SK-N-SH treated with all-trans-retinoic acid at 6 μM for 48 hours (cell line): ENCODE measurements at regions not wholly inside any gene's neighbourhood (a gene's known extent, or its start where the extent isn't known, plus 50 kb on each side); places are given as distances from the start of the nearest gene placed in this dataset.

Source experiments
- ATAC-seq: fragments of 200-7000 bp; cut with Tn5 transposase; 3 replicates; pipeline ENCODE4 v1.9.1; 2020; ENCODE audit warnings: mild to moderate bottlenecking, moderate library complexity
- ARNTL ChIP-seq: fragments of 450-650 bp; formaldehyde crosslinking; IDR thresholded peaks from 2 replicates; pipeline ENCODE4 v1.5.0; 2020; ENCODE audit warnings: low read depth, mild to moderate bottlenecking, moderate library complexity, borderline replicate concordance
- BACH2 ChIP-seq: fragments of 250-450 bp; sonication (Bioruptor Pico); IDR thresholded peaks from 2 replicates; pipeline ENCODE4 v1.9.0; 2021; ENCODE audit warnings: mild to moderate bottlenecking, borderline replicate concordance
- CSDC2 ChIP-seq: fragments of 250-450 bp; sonication (Bioruptor Pico); IDR thresholded peaks from 2 replicates; pipeline ENCODE4 v1.5.0; 2020; ENCODE audit warnings: mild to moderate bottlenecking, moderate library complexity
- ESRRG ChIP-seq: fragments of 250-450 bp; sonication (Bioruptor Pico); IDR thresholded peaks from 2 replicates; pipeline ENCODE4 v1.6.1; 2021; ENCODE audit warnings: mild to moderate bottlenecking
- GLIS3 ChIP-seq: fragments of 250-450 bp; sonication (Bioruptor Pico); IDR thresholded peaks from 2 replicates; pipeline ENCODE4 v1.5.0; 2020; ENCODE audit warnings: mild to moderate bottlenecking, moderate library complexity
- ISL1 ChIP-seq: fragments of 250-450 bp; sonication (Bioruptor Pico); IDR thresholded peaks from 2 replicates; pipeline ENCODE4 v2.1.2; 2022; ENCODE audit warnings: mild to moderate bottlenecking, moderate library complexity
- OSR1 ChIP-seq: fragments of 250-450 bp; sonication (Bioruptor Pico); IDR thresholded peaks from 2 replicates; pipeline ENCODE4 v1.8.0; 2022; ENCODE audit warnings: moderate library complexity, mild to moderate bottlenecking, inconsistent platforms
- PPARA ChIP-seq: fragments of 250-450 bp; sonication (Bioruptor Pico); IDR thresholded peaks from 2 replicates; pipeline ENCODE4 v1.5.0; 2020; ENCODE audit warnings: mild to moderate bottlenecking, borderline replicate concordance
- RARB ChIP-seq: fragments of 250-450 bp; sonication (Bioruptor Pico); IDR thresholded peaks from 2 replicates; pipeline ENCODE4 v1.8.0; 2021; ENCODE audit warnings: mild to moderate bottlenecking, moderate library complexity
- SNAI2 ChIP-seq: fragments of 250-450 bp; sonication (Bioruptor Pico); IDR thresholded peaks from 2 replicates; pipeline ENCODE4 v1.5.0; 2020; ENCODE audit warnings: mild to moderate bottlenecking, moderate library complexity
- TCF4 ChIP-seq: fragments of 250-450 bp; sonication (Bioruptor Pico); IDR thresholded peaks from 2 replicates; pipeline ENCODE4 v1.8.0; 2021; ENCODE audit warnings: mild to moderate bottlenecking, moderate library complexity, borderline replicate concordance
- TOX ChIP-seq: fragments of 250-450 bp; sonication (Bioruptor Pico); IDR thresholded peaks from 2 replicates; pipeline ENCODE4 v1.8.0; 2021; ENCODE audit warnings: mild to moderate bottlenecking, moderate library complexity, borderline replicate concordance
- ZC3H10 ChIP-seq: fragments of 250-450 bp; sonication (Bioruptor Pico); IDR thresholded peaks from 2 replicates; pipeline ENCODE4 v1.5.1; 2021; ENCODE audit warnings: mild to moderate bottlenecking, moderate library complexity
- ZFP3 ChIP-seq: fragments of 250-450 bp; sonication (Bioruptor Pico); IDR thresholded peaks from 2 replicates; pipeline ENCODE4 v1.5.0; 2020; ENCODE audit warnings: mild to moderate bottlenecking, moderate library complexity
- ZFP30 ChIP-seq: fragments of 450-650 bp; formaldehyde crosslinking; IDR thresholded peaks from 2 replicates; pipeline ENCODE4 v1.5.0; 2022; ENCODE audit warnings: mild to moderate bottlenecking, moderate library complexity
- ZNF565 ChIP-seq: fragments of 450-650 bp; formaldehyde crosslinking; conservative IDR thresholded peaks from 2 replicates; pipeline ENCODE4 v1.5.0; 2020; ENCODE audit warnings: low read depth, mild to moderate bottlenecking, moderate library complexity
- ZNF70 ChIP-seq: fragments of 450-650 bp; formaldehyde crosslinking; IDR thresholded peaks from 2 replicates; pipeline ENCODE4 v1.5.0; 2020; ENCODE audit warnings: mild to moderate bottlenecking, moderate library complexity
- ZNF8 ChIP-seq: fragments of 450-650 bp; formaldehyde crosslinking; IDR thresholded peaks from 2 replicates; pipeline ENCODE4 v1.5.0; 2020; ENCODE audit warnings: mild to moderate bottlenecking, moderate library complexity
- TF ChIP-seq, protein P1 (sequence below): fragments of 250-450 bp; sonication (Bioruptor Pico); IDR thresholded peaks from 2 replicates; pipeline ENCODE4 v1.5.0; 2020; ENCODE audit warnings: mild to moderate bottlenecking, moderate library complexity
- TF ChIP-seq, protein P2 (sequence below): fragments of 250-450 bp; sonication (Bioruptor Pico); IDR thresholded peaks from 2 replicates; pipeline ENCODE4 v1.8.0; 2021; ENCODE audit warnings: low read depth, mild to moderate bottlenecking, moderate library complexity, borderline replicate concordance
- TF ChIP-seq, protein P3 (sequence below): fragments of 250-450 bp; sonication (Bioruptor Pico); IDR thresholded peaks from 2 replicates; pipeline ENCODE4 v1.5.1; 2020; ENCODE audit warnings: low read depth, mild to moderate bottlenecking, moderate library complexity
- TF ChIP-seq, protein P4 (sequence below): fragments of 250-450 bp; sonication (Bioruptor Pico); IDR thresholded peaks from 2 replicates; pipeline ENCODE4 v1.5.1; 2021; ENCODE audit warnings: mild to moderate bottlenecking, moderate library complexity

DNA sequence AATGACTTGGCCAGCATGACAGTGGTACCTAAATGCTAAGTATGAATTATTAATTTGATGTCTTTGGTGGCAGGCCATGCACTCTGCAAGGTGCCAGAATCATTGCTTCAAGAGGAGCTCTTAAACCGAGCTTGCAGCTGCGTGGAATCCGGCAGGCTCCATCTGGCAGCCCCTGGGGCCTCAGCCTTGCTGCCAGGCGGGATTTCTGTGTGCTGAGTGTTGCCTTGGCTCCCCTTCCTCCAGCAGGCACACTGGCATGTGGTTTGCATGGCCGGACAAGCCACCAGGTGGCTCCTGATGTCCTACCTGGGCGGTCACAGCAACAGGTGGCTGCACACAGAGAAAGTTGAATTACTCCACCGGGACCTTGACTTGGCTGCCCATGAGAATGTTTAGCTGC, 155.4 kb downstream of the URB2 start (continued):
- TF ChIP-seq ARNTL (CRISPR knock-in tag) = no peak
- TF ChIP-seq ISL1 (CRISPR knock-in tag) = no peak
- TF ChIP-seq ZNF8 (CRISPR knock-in tag) = no peak
- TF ChIP-seq ZNF70 = no peak
- TF ChIP-seq ESRRG (CRISPR knock-in tag) = no peak
- no peak for TF ChIP-seq TCF4 (CRISPR knock-in tag)
- TF ChIP-seq ZC3H10 = no peak

DNA sequence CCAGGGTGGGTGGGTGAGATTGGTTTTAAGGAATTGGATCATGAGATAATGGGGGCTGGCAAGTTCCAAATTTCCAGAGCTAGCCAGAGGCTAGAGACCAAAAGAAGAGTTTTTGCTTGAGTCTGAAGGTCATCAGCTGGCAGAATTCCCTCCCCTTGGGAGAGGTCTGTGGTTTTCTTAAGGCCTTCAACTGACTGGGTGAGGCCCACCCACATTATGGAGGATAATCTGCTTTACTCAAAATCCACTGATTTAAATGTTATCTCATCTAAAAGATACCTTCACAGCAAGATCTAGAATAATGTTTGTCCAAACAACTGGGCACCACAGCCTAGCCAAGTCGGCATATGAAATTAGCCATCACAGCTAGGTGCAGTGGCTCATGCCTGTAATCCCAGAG, 156.4 kb downstream of the URB2 start:
- ATAC-seq = no peak
- TF ChIP-seq ESRRG (CRISPR knock-in tag) (no peak), TCF4 (CRISPR knock-in tag) (no peak), OSR1 (no peak), TOX (CRISPR knock-in tag) (no peak), ZFP3 (CRISPR knock-in tag) (no peak)
- TF ChIP-seq, protein P1, sequence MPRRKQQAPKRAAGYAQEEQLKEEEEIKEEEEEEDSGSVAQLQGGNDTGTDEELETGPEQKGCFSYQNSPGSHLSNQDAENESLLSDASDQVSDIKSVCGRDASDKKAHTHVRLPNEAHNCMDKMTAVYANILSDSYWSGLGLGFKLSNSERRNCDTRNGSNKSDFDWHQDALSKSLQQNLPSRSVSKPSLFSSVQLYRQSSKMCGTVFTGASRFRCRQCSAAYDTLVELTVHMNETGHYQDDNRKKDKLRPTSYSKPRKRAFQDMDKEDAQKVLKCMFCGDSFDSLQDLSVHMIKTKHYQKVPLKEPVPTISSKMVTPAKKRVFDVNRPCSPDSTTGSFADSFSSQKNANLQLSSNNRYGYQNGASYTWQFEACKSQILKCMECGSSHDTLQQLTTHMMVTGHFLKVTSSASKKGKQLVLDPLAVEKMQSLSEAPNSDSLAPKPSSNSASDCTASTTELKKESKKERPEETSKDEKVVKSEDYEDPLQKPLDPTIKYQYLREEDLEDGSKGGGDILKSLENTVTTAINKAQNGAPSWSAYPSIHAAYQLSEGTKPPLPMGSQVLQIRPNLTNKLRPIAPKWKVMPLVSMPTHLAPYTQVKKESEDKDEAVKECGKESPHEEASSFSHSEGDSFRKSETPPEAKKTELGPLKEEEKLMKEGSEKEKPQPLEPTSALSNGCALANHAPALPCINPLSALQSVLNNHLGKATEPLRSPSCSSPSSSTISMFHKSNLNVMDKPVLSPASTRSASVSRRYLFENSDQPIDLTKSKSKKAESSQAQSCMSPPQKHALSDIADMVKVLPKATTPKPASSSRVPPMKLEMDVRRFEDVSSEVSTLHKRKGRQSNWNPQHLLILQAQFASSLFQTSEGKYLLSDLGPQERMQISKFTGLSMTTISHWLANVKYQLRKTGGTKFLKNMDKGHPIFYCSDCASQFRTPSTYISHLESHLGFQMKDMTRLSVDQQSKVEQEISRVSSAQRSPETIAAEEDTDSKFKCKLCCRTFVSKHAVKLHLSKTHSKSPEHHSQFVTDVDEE (CRISPR knock-in tag) = no peak
- TF ChIP-seq, protein P2, sequence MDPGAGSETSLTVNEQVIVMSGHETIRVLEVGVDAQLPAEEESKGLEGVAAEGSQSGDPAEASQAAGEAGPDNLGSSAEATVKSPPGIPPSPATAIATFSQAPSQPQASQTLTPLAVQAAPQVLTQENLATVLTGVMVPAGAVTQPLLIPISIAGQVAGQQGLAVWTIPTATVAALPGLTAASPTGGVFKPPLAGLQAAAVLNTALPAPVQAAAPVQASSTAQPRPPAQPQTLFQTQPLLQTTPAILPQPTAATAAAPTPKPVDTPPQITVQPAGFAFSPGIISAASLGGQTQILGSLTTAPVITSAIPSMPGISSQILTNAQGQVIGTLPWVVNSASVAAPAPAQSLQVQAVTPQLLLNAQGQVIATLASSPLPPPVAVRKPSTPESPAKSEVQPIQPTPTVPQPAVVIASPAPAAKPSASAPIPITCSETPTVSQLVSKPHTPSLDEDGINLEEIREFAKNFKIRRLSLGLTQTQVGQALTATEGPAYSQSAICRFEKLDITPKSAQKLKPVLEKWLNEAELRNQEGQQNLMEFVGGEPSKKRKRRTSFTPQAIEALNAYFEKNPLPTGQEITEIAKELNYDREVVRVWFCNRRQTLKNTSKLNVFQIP (CRISPR knock-in tag) = no peak

DNA sequence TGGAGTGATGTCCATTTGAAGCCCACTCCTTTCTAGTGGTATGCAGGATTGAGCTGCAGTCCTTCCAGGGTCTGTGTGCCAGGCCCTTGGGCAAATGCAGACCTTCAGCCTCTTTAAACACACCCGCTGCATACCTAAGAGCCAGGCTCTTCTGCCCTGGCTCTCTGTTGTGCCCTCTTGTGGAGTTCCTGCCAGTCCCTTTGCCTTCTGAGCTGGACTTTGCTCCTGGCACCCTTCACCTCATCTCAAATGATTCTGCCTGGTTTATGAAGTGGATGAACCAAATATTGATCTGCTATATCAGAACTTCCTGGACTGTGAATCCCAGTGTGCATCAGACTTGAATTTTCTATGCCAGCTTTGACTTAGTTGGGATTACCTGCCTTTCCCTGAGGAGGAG, 158.8 kb downstream of the URB2 start:
- TF ChIP-seq ARNTL (CRISPR knock-in tag) (no peak), SNAI2 (no peak), BACH2 (CRISPR knock-in tag) (no peak)
- TF ChIP-seq, protein P3, sequence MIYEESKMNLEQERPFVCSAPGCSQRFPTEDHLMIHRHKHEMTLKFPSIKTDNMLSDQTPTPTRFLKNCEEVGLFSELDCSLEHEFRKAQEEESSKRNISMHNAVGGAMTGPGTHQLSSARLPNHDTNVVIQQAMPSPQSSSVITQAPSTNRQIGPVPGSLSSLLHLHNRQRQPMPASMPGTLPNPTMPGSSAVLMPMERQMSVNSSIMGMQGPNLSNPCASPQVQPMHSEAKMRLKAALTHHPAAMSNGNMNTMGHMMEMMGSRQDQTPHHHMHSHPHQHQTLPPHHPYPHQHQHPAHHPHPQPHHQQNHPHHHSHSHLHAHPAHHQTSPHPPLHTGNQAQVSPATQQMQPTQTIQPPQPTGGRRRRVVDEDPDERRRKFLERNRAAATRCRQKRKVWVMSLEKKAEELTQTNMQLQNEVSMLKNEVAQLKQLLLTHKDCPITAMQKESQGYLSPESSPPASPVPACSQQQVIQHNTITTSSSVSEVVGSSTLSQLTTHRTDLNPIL (CRISPR knock-in tag) = no peak
- no peak for ATAC-seq

DNA sequence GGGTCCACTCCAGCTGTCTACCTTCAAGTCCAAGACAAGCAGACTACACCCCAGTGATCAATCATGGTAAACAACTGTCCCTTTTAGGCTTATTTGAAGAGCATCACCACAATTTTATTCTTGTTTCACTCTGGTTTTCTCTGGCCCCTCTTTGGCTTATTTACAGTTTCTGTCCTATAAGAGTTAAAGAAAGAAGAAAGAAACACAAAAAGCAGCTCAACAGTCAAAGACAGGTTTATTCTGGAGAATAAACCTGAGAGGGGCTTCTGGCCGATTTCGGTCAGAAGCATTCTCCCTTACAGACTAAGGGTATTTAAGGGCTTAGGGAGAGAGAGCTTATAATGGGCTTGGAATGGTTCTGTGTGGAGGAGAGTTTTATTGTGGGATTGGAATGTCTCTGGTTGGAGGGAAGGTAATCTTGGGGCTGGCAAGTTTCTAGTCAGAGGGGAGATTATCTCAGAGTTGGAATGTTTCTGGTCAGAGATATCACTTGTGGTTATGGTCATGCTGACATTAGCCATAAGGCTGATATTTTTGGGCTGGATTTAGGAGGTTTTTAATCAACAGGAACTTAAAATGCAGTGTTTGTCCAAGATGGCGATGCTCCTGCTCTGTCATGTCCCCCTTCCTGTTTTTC, 161.0 kb downstream of the URB2 start:
- no peak for ATAC-seq
- TF ChIP-seq SNAI2 = no peak
- TF ChIP-seq ISL1 (CRISPR knock-in tag) = no peak
- TF ChIP-seq RARB (CRISPR knock-in tag) = no peak
- TF ChIP-seq ZC3H10 = no peak
- TF ChIP-seq TCF4 (CRISPR knock-in tag) = no peak
- no peak for TF ChIP-seq ESRRG (CRISPR knock-in tag)
- no peak for TF ChIP-seq GLIS3 (CRISPR knock-in tag)
- no peak for TF ChIP-seq ZFP30 (CRISPR knock-in tag)
- no peak for TF ChIP-seq ZNF565 (CRISPR knock-in tag)
- no peak for TF ChIP-seq PPARA (CRISPR knock-in tag)
- TF ChIP-seq, protein P3 (CRISPR knock-in tag) = no peak
- TF ChIP-seq OSR1 = no peak
- TF ChIP-seq BACH2 (CRISPR knock-in tag) = no peak

DNA sequence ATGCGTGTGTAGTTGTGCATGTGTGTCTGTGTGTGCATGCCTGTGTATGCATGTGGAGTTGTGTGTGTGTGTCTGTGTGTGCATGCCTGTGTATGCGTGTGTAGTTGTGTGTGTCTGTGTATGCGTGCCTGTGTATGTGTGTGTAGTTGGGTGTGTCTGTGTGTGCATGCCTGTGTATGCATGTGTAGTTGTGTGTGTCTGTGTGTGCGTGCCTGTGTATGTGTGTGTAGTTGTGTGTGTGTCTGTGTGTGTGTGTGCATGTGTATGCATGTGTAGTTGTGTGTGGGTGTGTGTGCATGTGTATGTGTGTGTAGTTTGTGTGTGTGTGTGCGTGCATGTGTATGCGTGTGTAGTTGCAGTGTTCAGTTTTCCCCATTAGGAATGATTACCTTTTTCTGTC, 162.0 kb downstream of the URB2 start:
- ATAC-seq = no peak
- TF ChIP-seq RARB (CRISPR knock-in tag) (no peak), CSDC2 (CRISPR knock-in tag) (no peak), OSR1 (no peak), ARNTL (CRISPR knock-in tag) (no peak), ZFP30 (CRISPR knock-in tag) (no peak), TCF4 (CRISPR knock-in tag) (no peak), ZNF565 (CRISPR knock-in tag) (no peak), PPARA (CRISPR knock-in tag) (no peak), ISL1 (CRISPR knock-in tag) (no peak), ZC3H10 (no peak), ZNF8 (CRISPR knock-in tag) (no peak)
- TF ChIP-seq, protein P4, sequence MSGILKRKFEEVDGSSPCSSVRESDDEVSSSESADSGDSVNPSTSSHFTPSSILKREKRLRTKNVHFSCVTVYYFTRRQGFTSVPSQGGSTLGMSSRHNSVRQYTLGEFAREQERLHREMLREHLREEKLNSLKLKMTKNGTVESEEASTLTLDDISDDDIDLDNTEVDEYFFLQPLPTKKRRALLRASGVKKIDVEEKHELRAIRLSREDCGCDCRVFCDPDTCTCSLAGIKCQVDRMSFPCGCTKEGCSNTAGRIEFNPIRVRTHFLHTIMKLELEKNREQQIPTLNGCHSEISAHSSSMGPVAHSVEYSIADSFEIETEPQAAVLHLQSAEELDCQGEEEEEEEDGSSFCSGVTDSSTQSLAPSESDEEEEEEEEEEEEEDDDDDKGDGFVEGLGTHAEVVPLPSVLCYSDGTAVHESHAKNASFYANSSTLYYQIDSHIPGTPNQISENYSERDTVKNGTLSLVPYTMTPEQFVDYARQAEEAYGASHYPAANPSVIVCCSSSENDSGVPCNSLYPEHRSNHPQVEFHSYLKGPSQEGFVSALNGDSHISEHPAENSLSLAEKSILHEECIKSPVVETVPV (CRISPR knock-in tag) = no peak
- TF ChIP-seq, protein P3 (CRISPR knock-in tag) = no peak
